Caco-2 (cell line): ENCODE measurements at regions not wholly inside any gene's neighbourhood (a gene's known extent, or its start where the extent isn't known, plus 50 kb on each side); places are given as distances from the start of the nearest gene placed in this dataset.

Experiments used
- BruUV-seq: library from RNA; stranded (reverse); fragments of 400-500 nt; replicated peaks from 2 replicates; lab custom pipeline; 2021; lab: Mats Ljungman, UMichigan
- CTCF ChIA-PET: fragments of 300-600 bp; sonication (Branson Sonifier 250); formaldehyde crosslinking; loops from one replicate; lab custom pipeline; 2022; ENCODE audit warnings: antibody characterized with exemption; lab: Charles Lee
- POLR2A ChIA-PET: fragments of 300-600 bp; sonication (Branson Sonifier 250); formaldehyde crosslinking; loops from one replicate; lab custom pipeline; 2022; ENCODE audit warnings: antibody characterized with exemption; lab: Charles Lee
- DNase-seq, 2 experiments: peaks; one replicate each; pipeline versions ENCODE4 v3.0.0 to v3.0.0-alpha.2; 2020 to 2022
- H3K27me3 ChIP-seq: replicated peaks from 2 replicates; pipeline ENCODE4 v1.6.0; 2011; ENCODE audit warnings: low read length; ENCODE audit not compliant: control insufficient read depth, insufficient read depth
- H3K36me3 ChIP-seq: 2 replicates; pipeline ENCODE4 v1.5.1; 2011; ENCODE audit warnings: low read length; ENCODE audit not compliant: control insufficient read depth, insufficient read depth
- H3K4me1 ChIP-seq: fragments of 250-450 bp; sonication (Bioruptor Pico); 2 replicates; pipeline ENCODE4 v1.5.1; 2020; ENCODE audit warnings: mild to moderate bottlenecking
- H3K4me3 ChIP-seq: 2 replicates; pipeline ENCODE4 v1.5.1; 2011; ENCODE audit warnings: low read depth, mild to moderate bottlenecking, control low read depth, low read length
- H3K9me3 ChIP-seq: fragments of 250-450 bp; sonication (Bioruptor Pico); 2 replicates; pipeline ENCODE4 v1.5.1; 2020; ENCODE audit warnings: mild to moderate bottlenecking, moderate library complexity
- H3K27ac Mint-ChIP-seq: one replicate; pipeline ENCODE4 v1.8.0; 2022; ENCODE audit warnings: mixed read lengths; ENCODE audit not compliant: unreplicated experiment
- H3K27me3 Mint-ChIP-seq: one replicate; pipeline ENCODE4 v1.8.0; 2022; ENCODE audit warnings: mixed read lengths; ENCODE audit not compliant: insufficient read depth, unreplicated experiment
- H3K36me3 Mint-ChIP-seq: one replicate; pipeline ENCODE4 v1.8.0; 2022; ENCODE audit warnings: mild to moderate bottlenecking, mixed read lengths; ENCODE audit not compliant: insufficient read depth, unreplicated experiment
- H3K4me1 Mint-ChIP-seq: one replicate; pipeline ENCODE4 v1.8.0; 2022; ENCODE audit warnings: low read depth, mixed read lengths; ENCODE audit not compliant: unreplicated experiment
- H3K4me3 Mint-ChIP-seq: one replicate; pipeline ENCODE4 v1.8.0; 2022; ENCODE audit warnings: mild to moderate bottlenecking, moderate library complexity, mixed read lengths; ENCODE audit not compliant: unreplicated experiment
- H3K9me3 Mint-ChIP-seq: one replicate; pipeline ENCODE4 v1.8.0; 2022; ENCODE audit warnings: mixed read lengths; ENCODE audit not compliant: unreplicated experiment
- intact Hi-C: fragments of 100-400 bp; cut with micrococcal nuclease; formaldehyde crosslinking; loops from one replicate; pipeline ENCODE4 v1.10.0; 2022; ENCODE audit not compliant: unreplicated experiment
- TF ChIP-seq, protein P1 (sequence below), 2 experiments: fragments of 200-600 bp in 1 of 2; IDR thresholded peaks; 1 replicate in 1 of 2; 2 replicates in 1 of 2; pipeline versions ENCODE4 v1.5.1 to v1.8.0; 2011 to 2022; ENCODE audit warnings: antibody characterized with exemption in 1 of 2, control low read depth in 1 of 2, inconsistent platforms in 1 of 2, low read depth in 1 of 2, low read length in 1 of 2, mild to moderate bottlenecking in 1 of 2, moderate library complexity in 1 of 2; ENCODE audit not compliant: insufficient read depth in 1 of 2, severe bottlenecking in 1 of 2, unreplicated experiment in 1 of 2

DNA sequence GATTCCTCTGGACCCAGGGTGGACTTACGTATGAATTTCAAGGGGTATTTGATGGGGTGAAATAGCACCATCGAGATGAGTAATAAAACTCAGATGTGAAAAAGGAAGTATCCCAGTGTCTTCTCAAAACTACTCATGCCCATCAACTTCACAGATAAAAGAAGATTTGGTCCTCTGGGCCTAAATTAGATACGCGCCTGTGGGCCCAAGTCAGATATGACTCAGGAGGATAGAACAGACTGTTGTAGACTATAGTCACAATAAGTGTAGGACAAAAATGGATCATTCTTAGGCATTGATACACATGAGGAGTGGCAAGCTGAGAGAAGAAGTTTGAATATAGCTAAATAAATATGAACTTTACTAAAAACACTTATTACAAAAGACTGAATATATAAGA lies 2438.8 kb downstream of the PCDH9 start:
- Mint-ChIP-seq H3K4me1 (no peaks in the 10 kb centered on the region), H3K36me3 (no peaks in the 10 kb centered on the region), H3K9me3 (peaks cover 5% of the 10 kb centered on the region), H3K27me3 (no peaks in the 10 kb centered on the region), H3K4me3 (no peak overlapping the region), H3K27ac (no peak overlapping the region)
- intact Hi-C loops: no loop called here
- no peak for DNase-seq
- TF ChIP-seq, protein P1, sequence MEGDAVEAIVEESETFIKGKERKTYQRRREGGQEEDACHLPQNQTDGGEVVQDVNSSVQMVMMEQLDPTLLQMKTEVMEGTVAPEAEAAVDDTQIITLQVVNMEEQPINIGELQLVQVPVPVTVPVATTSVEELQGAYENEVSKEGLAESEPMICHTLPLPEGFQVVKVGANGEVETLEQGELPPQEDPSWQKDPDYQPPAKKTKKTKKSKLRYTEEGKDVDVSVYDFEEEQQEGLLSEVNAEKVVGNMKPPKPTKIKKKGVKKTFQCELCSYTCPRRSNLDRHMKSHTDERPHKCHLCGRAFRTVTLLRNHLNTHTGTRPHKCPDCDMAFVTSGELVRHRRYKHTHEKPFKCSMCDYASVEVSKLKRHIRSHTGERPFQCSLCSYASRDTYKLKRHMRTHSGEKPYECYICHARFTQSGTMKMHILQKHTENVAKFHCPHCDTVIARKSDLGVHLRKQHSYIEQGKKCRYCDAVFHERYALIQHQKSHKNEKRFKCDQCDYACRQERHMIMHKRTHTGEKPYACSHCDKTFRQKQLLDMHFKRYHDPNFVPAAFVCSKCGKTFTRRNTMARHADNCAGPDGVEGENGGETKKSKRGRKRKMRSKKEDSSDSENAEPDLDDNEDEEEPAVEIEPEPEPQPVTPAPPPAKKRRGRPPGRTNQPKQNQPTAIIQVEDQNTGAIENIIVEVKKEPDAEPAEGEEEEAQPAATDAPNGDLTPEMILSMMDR (IDR thresholded peaks at IDR 0.05; ENCODE audit: insufficient read depth in 1 of 2, low read depth in 1 of 2, low read length in 1 of 2, severe bottlenecking in 1 of 2, unreplicated experiment in 1 of 2): no peak
- POLR2A ChIA-PET: no interaction called here
- Histone ChIP-seq H3K4me1 (no peaks in the 10 kb centered on the region), H3K4me3 (no peak overlapping the region), H3K9me3 (0 out of 2 replicates have a peak, but pooled peaks cover 2% of the 10 kb centered on the region), H3K27me3 (no peaks in the 10 kb centered on the region), H3K36me3 (no peaks in the 10 kb centered on the region)
- CTCF ChIA-PET: no interaction called here
- no TSS peak for BruUV-seq

DNA sequence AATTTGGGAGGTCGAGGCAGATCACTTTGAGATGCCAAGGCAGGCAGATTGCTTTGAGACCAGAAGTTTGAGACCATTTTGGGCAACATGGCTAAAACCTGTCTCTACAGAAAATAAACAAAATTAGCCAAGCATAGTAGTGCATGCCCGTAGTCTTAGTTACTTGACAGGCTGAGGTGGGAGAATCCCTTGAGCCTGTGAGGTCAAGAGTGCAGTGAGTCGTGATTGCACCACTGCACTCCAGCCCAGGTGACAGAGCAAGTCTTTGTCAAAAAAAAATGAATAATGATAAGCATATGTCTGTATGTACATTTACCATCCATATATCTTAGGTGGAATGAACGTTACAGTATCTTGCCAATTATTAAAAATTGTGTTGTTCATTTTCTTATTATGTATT lies 2447.7 kb downstream of the PCDH9 start:
- peak in 1 of 2 experiments; percentile 8 for DNase-seq
- Histone ChIP-seq H3K4me3 (no peak overlapping the region), H3K4me1 (no peaks in the 10 kb centered on the region), H3K27me3 (no peaks in the 10 kb centered on the region), H3K9me3 (no peaks in the 10 kb centered on the region), H3K36me3 (no peaks in the 10 kb centered on the region)
- Mint-ChIP-seq H3K4me3 (no peak overlapping the region), H3K36me3 (no peaks in the 10 kb centered on the region), H3K27me3 (no peaks in the 10 kb centered on the region), H3K9me3 (peaks cover 11% of the 10 kb centered on the region), H3K27ac (no peak overlapping the region), H3K4me1 (peaks cover 9% of the 10 kb centered on the region)
- ChIA-PET CTCF (no interaction called here), POLR2A (no interaction called here)
- TF ChIP-seq, protein P1 (IDR thresholded peaks at IDR 0.05; ENCODE audit: insufficient read depth in 1 of 2, low read depth in 1 of 2, low read length in 1 of 2, severe bottlenecking in 1 of 2, unreplicated experiment in 1 of 2): no peak
- intact Hi-C loops: no loop called here
- no TSS peak for BruUV-seq

DNA sequence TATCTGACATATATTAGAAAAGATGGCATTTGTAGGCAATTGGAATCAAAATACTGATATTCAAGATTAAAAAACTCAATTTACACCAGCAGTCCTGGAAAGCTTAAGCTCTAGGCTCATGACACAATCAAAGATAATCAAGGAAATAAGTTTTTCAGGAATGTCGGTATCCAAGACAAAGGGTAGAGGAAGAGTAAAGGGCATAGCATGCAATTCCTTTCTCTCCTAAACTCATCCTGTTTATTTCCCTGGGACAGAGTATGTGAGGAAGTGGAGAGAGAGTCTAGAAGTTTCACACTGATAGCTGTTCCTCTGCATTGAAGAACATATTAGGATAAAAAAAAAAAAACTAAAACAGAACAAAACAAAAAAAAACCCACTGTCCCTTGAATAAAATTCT lies 2452.1 kb downstream of the PCDH9 start:
- TF ChIP-seq, protein P1 (IDR thresholded peaks at IDR 0.05; ENCODE audit: insufficient read depth in 1 of 2, low read depth in 1 of 2, low read length in 1 of 2, severe bottlenecking in 1 of 2, unreplicated experiment in 1 of 2): no peak
- ChIA-PET POLR2A (no interaction called here), CTCF (no interaction called here)
- no peaks in the 10 kb centered on the region for H3K27me3 Mint-ChIP-seq
- Histone ChIP-seq H3K4me1 (no peaks in the 10 kb centered on the region), H3K4me3 (no peak overlapping the region), H3K36me3 (no peaks in the 10 kb centered on the region), H3K9me3 (no peaks in the 10 kb centered on the region), H3K27me3 (no peaks in the 10 kb centered on the region)
- no peak overlapping the region for H3K27ac Mint-ChIP-seq
- intact Hi-C loops: no loop called here
- no peak for DNase-seq
- no TSS peak for BruUV-seq
- peaks cover 9% of the 10 kb centered on the region for H3K4me1 Mint-ChIP-seq
- no peak overlapping the region for H3K4me3 Mint-ChIP-seq
- no peaks in the 10 kb centered on the region for H3K9me3 Mint-ChIP-seq
- H3K36me3 Mint-ChIP-seq: no peaks in the 10 kb centered on the region
